Stimulated activated naive B cell treated with anti-CD40 and anti-IgM and Interleukin-4, amounts not matched to agents 10 μg/mL and 1 μg/mL and 100 μg/mL, for 72 hours (primary cell): ENCODE measurements at regions not wholly inside any gene's neighbourhood (a gene's known extent, or its start where the extent isn't known, plus 50 kb on each side); places are given as distances from the start of the nearest gene placed in this dataset.

Experiments
- ATAC-seq, 2 donors: fragments of 150-1000 bp; cut with Tn5 transposase; replicated peaks; 2 replicates each; pipeline ENCODE4 v1.10.0; 2021; ENCODE audit warnings: moderate library complexity in 1 of 2
- DNase-seq: peaks from one replicate; pipeline ENCODE4 v3.0.0; 2021
- H3K27ac Mint-ChIP-seq: one replicate; pipeline ENCODE4 v1.8.0; 2022; ENCODE audit warnings: mild to moderate bottlenecking, mixed read lengths
- H3K27me3 Mint-ChIP-seq, 2 donors: one replicate each; pipeline ENCODE4 v1.8.0; 2022; ENCODE audit warnings: mixed read lengths in 2 of 2
- H3K36me3 Mint-ChIP-seq, 2 donors: one replicate each; pipeline ENCODE4 v1.8.0; 2022; ENCODE audit warnings: mixed read lengths in 2 of 2, mild to moderate bottlenecking in 1 of 2
- H3K4me1 Mint-ChIP-seq, 2 donors: one replicate each; pipeline ENCODE4 v1.8.0; 2022; ENCODE audit warnings: mixed read lengths in 2 of 2, mild to moderate bottlenecking in 1 of 2
- H3K4me3 Mint-ChIP-seq, 2 donors: one replicate each; pipeline ENCODE4 v1.8.0; 2022; ENCODE audit warnings: mild to moderate bottlenecking in 2 of 2, mixed read lengths in 2 of 2, moderate library complexity in 1 of 2
- H3K9me3 Mint-ChIP-seq, 2 donors: one replicate each; pipeline ENCODE4 v1.8.0; 2022; ENCODE audit warnings: mixed read lengths in 2 of 2, mild to moderate bottlenecking in 1 of 2

DNA sequence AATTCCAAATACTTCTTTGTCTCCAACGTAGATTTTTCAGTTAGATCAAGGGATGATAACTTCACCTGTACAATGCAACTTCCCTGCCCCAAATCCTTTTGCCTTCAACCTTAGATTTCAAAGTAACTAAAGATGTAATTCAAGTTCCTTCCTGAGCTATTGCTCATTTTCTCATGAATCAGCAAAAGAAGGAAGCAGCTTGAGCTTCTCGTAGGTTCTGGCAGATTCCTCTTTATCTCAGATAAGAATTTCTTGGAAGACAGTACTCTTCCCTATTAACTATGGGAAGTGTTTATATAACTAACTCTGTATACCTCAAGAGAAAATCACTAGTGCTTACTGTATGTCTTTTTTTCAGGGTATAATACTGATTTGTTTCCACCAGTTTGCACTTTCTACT is 203.8 kb downstream of the RASSF9 start:
- ATAC-seq (no peak), DNase-seq (no peak)
- Mint-ChIP-seq H3K4me3 (no peak overlapping the region), H3K27ac (no peak overlapping the region), H3K9me3 (peaks cover 3% of the 10 kb centered on the region in 2 donors), H3K27me3 (no peaks in the 10 kb centered on the region), H3K36me3 (no peaks in the 10 kb centered on the region), H3K4me1 (no peaks in the 10 kb centered on the region)

DNA sequence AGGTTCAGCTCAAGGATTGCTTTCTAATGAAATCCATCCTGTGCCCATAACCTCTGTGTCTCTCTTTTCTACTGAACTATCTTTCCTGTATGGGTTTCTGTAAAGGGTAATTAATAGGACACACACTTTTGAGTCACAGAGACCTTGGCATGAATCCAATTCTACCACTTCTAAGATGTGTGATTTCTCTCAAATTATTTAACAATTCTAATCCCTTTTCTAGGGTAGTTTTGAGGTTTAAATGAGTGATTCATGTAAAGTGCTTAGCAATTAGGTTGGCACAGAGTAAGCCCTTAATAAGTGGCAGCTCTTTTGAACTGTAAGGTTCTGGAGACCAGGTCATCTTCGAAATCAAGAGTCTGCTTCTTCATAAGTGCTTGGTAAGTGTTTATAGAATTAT is 202.7 kb downstream of the RASSF9 start:
- ATAC-seq (no peak), DNase-seq (no peak)
- H3K9me3 Mint-ChIP-seq: peaks cover 1 to 2% of the 10 kb centered on the region in 2 donors
- H3K27ac Mint-ChIP-seq: no peak overlapping the region
- no peaks in the 10 kb centered on the region for H3K4me1 Mint-ChIP-seq
- no peaks in the 10 kb centered on the region for H3K27me3 Mint-ChIP-seq
- H3K4me3 Mint-ChIP-seq: no peak overlapping the region
- no peaks in the 10 kb centered on the region for H3K36me3 Mint-ChIP-seq

DNA sequence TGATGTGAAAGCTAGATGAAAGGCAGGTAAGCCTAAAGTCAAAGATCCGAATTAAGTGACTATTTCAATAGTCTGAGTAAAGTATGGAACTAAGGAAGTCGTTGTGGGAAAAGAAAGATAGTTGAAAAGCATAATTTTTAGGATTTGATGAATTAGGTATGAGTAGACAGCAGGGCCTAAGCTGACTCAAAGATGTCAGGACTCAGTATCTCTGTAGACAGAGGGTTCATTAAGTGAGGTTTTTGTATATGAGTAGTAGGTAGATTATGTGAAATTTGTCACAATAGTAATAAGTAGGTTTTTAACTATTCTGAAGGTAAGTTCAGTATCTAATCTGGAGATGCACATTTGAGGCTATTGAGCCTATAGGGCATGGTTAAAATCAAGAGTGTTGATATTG is 196.4 kb downstream of the RASSF9 start:
- Mint-ChIP-seq H3K4me1 (no peaks in the 10 kb centered on the region), H3K27me3 (no peaks in the 10 kb centered on the region), H3K27ac (no peak overlapping the region), H3K4me3 (no peak overlapping the region), H3K9me3 (no peaks in the 10 kb centered on the region), H3K36me3 (no peaks in the 10 kb centered on the region)
- ATAC-seq (no peak), DNase-seq (no peak)

DNA sequence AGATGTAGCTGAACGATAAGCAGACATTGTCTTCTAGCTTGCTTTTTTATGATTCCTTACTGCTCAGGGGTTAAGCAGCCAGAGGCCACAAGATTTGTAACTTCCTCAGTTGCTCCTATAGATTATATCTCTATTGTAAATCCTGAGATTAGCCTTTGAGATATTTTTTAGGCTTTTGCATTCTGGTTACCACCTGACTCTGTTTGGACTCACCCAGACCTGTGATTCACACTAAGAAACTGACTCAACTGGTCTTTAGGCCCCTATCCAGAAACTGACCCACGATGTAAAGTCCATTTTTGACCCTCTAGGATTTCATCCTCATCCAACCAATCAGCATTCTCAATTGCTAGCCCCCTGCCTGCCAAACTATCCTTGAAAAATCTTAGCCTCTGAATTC is 194.4 kb downstream of the RASSF9 start:
- ATAC-seq (no peak), DNase-seq (no peak)
- H3K9me3 Mint-ChIP-seq: no peaks in the 10 kb centered on the region
- no peak overlapping the region for H3K27ac Mint-ChIP-seq
- no peaks in the 10 kb centered on the region for H3K4me1 Mint-ChIP-seq
- H3K27me3 Mint-ChIP-seq: no peaks in the 10 kb centered on the region
- no peak overlapping the region for H3K4me3 Mint-ChIP-seq
- H3K36me3 Mint-ChIP-seq: no peaks in the 10 kb centered on the region

DNA sequence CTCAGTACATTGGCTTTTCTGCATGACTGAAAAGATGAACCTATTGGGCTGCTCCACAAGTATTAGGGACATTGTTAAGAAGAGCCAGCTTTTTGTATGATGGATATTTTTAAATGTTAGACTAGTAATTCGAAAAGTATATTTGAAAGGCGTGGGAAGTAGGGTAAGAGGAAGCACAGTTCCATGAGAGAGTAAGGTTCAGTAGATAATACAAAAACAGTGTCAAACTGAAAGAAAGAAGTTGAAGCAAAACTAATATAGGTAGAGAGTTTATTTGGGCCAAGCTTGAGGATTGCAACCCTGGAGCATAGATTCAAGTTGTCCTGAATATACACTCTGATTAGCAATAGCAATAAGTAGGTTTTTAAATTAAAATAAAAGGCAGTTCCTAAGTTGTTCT is 193.9 kb downstream of the RASSF9 start:
- no peaks in the 10 kb centered on the region for H3K27me3 Mint-ChIP-seq
- no peaks in the 10 kb centered on the region for H3K36me3 Mint-ChIP-seq
- H3K9me3 Mint-ChIP-seq: no peaks in the 10 kb centered on the region
- DNase-seq: no peak
- no peak overlapping the region for H3K27ac Mint-ChIP-seq
- H3K4me1 Mint-ChIP-seq: no peaks in the 10 kb centered on the region
- no peak for ATAC-seq
- no peak overlapping the region for H3K4me3 Mint-ChIP-seq

- no peak for DNase-seq
- no peaks in the 10 kb centered on the region for H3K9me3 Mint-ChIP-seq
- H3K4me3 Mint-ChIP-seq: no peak overlapping the region
- no peak for ATAC-seq
- H3K36me3 Mint-ChIP-seq: no peaks in the 10 kb centered on the region
- no peaks in the 10 kb centered on the region for H3K4me1 Mint-ChIP-seq
- H3K27ac Mint-ChIP-seq: no peak overlapping the region
- H3K27me3 Mint-ChIP-seq: no peaks in the 10 kb centered on the region
Measured at GRCh38 chr12:85642808-85643207, 193.4 kb downstream of the RASSF9 start.

DNA sequence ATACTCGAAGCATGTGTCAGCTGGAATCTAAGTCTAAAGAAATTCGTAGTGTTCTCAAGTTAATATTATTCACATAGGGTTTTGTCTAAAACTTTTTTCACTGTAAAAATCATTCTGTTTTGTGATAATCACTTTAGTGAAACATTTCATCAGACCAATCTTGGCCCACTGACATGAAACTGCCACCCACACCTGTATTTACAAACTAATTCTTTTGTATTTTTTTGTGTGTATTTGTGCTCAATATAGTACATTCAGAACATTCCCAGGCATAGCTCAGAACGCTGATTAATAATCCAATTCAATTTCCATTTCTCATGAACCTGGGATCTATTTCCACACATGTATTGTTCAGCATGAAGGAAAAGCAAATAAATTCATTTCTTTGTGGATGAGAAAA is 191.7 kb downstream of the RASSF9 start:
- Mint-ChIP-seq H3K27ac (no peak overlapping the region), H3K36me3 (no peaks in the 10 kb centered on the region), H3K4me1 (no peaks in the 10 kb centered on the region), H3K4me3 (no peak overlapping the region), H3K27me3 (no peaks in the 10 kb centered on the region), H3K9me3 (no peaks in the 10 kb centered on the region)
- no peak for DNase-seq
- no peak for ATAC-seq

DNA sequence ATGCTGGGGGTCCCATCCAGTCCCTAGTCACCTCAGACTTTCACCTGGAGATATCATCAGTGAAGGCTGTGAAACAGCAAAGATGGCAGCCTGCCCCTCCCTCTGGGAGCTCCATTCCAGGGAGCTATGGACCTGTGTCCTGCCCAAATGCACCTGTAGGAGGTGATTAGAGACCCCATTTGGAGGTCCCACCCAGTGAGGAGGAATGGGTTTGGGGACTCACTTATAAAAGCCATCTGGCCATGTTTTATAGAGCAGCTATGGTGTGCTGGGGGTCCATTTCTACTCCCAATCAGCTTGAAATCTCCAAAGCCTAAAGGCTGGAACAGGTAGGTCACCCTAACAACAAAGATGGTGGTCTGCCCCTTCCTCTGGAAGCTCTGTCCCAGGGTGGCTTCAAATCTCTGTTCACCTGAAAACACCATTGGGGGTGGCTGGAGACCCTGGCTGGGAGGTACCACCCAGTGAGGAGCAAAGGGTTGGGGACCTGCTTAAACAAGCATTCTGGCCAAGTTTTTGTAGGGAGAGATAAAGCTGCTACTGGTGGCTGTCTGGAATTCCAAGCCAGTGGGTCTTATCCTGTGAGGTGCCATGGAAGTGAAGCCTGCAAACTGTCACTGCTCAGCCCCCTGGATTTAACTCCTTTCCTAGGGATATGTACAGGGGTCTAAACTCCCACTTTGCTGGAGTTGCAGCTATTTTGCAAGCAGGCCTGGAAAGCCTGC is 182.3 kb downstream of the RASSF9 start:
- DNase-seq: no peak
- ATAC-seq: no peak
- H3K4me1 Mint-ChIP-seq: no peaks in the 10 kb centered on the region
- no peaks in the 10 kb centered on the region for H3K27me3 Mint-ChIP-seq
- H3K36me3 Mint-ChIP-seq: no peaks in the 10 kb centered on the region
- H3K4me3 Mint-ChIP-seq: no peak overlapping the region
- H3K9me3 Mint-ChIP-seq: peaks cover 14 to 20% of the 10 kb centered on the region in 2 donors
- no peak overlapping the region for H3K27ac Mint-ChIP-seq

GRCh38 chr12:85654456-85654840 is 181.8 kb downstream of the RASSF9 start:
- ATAC-seq (no peak), DNase-seq (no peak)
- Mint-ChIP-seq H3K36me3 (no peaks in the 10 kb centered on the region), H3K4me3 (no peak overlapping the region), H3K27me3 (no peaks in the 10 kb centered on the region), H3K9me3 (peaks cover 14 to 20% of the 10 kb centered on the region in 2 donors), H3K27ac (no peak overlapping the region), H3K4me1 (no peaks in the 10 kb centered on the region)

- H3K27me3 Mint-ChIP-seq: no peaks in the 10 kb centered on the region
- H3K4me3 Mint-ChIP-seq: no peak overlapping the region
- no peak overlapping the region for H3K27ac Mint-ChIP-seq
- peaks cover 9 to 15% of the 10 kb centered on the region in 2 donors for H3K9me3 Mint-ChIP-seq
- no peaks in the 10 kb centered on the region for H3K4me1 Mint-ChIP-seq
- DNase-seq (no peak), ATAC-seq (no peak)
- no peaks in the 10 kb centered on the region for H3K36me3 Mint-ChIP-seq
Measured at GRCh38 chr12:85656561-85656960, 179.6 kb downstream of the RASSF9 start.

GRCh38 chr12:85657251-85657650 is 179.0 kb downstream of the RASSF9 start:
- no peak overlapping the region for H3K27ac Mint-ChIP-seq
- H3K4me1 Mint-ChIP-seq: no peaks in the 10 kb centered on the region
- no peak for DNase-seq
- no peak for ATAC-seq
- H3K36me3 Mint-ChIP-seq: no peaks in the 10 kb centered on the region
- peaks cover 9 to 13% of the 10 kb centered on the region in 2 donors for H3K9me3 Mint-ChIP-seq
- no peak overlapping the region for H3K4me3 Mint-ChIP-seq
- H3K27me3 Mint-ChIP-seq: no peaks in the 10 kb centered on the region

DNA sequence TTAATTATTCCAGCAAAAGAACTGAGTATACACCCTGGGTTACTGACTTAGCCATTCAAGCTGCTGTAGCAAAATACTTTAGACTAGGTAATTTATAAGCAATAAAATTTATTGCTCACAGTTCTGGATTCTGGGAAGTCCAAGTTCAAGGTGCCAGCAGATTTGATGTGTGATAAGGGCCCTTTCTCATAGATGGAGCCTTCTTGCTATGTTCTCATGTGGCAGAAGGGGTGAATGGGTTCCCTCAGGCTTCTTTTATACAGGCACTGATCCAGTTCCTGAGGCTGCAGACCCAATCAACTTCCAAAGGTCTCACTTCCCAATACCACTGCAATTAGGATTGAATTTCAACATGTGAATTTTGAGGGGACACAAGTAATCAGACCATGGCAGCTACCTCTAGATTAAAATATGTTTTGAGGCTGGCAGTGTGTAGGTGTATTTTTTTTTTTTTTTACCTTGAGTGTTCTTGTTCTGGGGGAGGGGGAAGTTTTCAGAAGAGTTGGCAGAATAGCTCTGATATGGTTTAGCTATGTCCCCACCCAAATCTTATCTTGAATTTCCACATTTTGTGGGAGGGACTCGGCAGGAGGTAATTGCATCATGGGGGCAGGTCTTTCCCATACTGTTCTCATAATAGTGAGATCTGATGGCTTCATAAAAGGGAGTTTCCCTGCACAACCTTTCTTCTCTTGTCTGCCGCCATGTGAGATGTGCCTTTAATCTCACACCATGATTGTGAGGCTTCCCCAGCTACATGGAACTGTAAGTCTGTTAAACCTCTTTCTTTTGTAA is 178.2 kb downstream of the RASSF9 start:
- ATAC-seq (no peak), DNase-seq (no peak)
- H3K9me3 Mint-ChIP-seq: peaks cover 9 to 12% of the 10 kb centered on the region in 2 donors
- H3K36me3 Mint-ChIP-seq: no peaks in the 10 kb centered on the region
- no peaks in the 10 kb centered on the region for H3K27me3 Mint-ChIP-seq
- H3K4me1 Mint-ChIP-seq: no peaks in the 10 kb centered on the region
- H3K27ac Mint-ChIP-seq: no peak overlapping the region
- H3K4me3 Mint-ChIP-seq: no peak overlapping the region

GRCh38 chr12:85659754-85660530 is 176.3 kb downstream of the RASSF9 start:
- DNase-seq (no peak), ATAC-seq (no peak)
- no peaks in the 10 kb centered on the region for H3K36me3 Mint-ChIP-seq
- H3K4me3 Mint-ChIP-seq: no peak overlapping the region
- H3K27ac Mint-ChIP-seq: no peak overlapping the region
- no peaks in the 10 kb centered on the region for H3K27me3 Mint-ChIP-seq
- H3K9me3 Mint-ChIP-seq: peaks cover 9 to 13% of the 10 kb centered on the region in 2 donors
- no peaks in the 10 kb centered on the region for H3K4me1 Mint-ChIP-seq

DNA sequence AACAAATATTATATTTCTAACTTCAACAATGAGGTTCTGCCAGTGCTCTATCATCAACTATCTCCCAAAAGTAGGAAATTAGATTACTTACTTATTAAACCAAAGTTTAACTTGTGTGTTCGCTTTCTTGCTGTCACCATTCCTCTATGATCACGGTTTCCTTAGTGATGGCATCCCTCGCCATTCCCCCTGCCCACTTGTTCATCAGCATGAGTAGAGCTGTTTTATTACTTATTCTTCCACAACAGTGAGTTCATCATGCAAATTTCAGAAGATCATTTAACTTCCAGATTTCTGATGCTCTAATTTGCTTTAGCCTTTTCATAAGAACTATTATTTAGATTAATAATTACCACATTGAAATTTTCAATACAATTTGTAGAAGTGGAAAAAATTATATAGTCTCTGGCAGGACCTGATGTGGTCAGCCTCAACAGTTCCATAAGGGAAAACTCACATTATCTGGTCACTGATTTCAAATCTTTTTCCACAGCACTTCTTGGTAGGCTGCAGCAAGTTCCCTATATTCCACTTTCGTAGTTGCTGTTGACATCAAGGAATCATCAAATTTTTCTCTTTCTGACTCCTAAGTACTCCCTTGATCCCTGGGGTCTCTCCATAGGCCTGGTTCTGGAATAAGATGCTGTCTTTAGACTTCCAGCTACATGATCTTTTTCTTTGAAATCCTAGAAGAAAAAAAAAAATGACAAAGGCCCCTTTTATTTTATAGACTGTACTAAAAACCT is 174.6 kb downstream of the RASSF9 start:
- H3K36me3 Mint-ChIP-seq: no peaks in the 10 kb centered on the region
- no peaks in the 10 kb centered on the region for H3K27me3 Mint-ChIP-seq
- H3K4me1 Mint-ChIP-seq: no peaks in the 10 kb centered on the region
- H3K9me3 Mint-ChIP-seq: peaks cover 9 to 13% of the 10 kb centered on the region in 2 donors
- H3K27ac Mint-ChIP-seq: no peak overlapping the region
- DNase-seq (no peak), ATAC-seq (no peak)
- H3K4me3 Mint-ChIP-seq: no peak overlapping the region
